Testis (tissue), 2 donors: ENCODE measurements at regions not wholly inside any gene's neighbourhood (a gene's known extent, or its start where the extent isn't known, plus 50 kb on each side); places are given as distances from the start of the nearest gene placed in this dataset.
A peak's percentile ranks its signal among the peaks of the same experiment; 100 is the strongest.

Experiments
- DNase-seq: peaks from one replicate; pipeline ENCODE4 v3.0.0-alpha.2; 2019
- H3K27ac ChIP-seq, 2 donors: fragments of 200-600 bp; sonication (generic); one replicate each; pipeline ENCODE4 v1.5.1; 2019
- H3K27me3 ChIP-seq: fragments of 200-600 bp; sonication (generic); one replicate; pipeline ENCODE4 v1.5.1; 2019
- H3K36me3 ChIP-seq: fragments of 200-600 bp; sonication (generic); one replicate; pipeline ENCODE4 v1.5.1; 2017; ENCODE audit warnings: low read depth; ENCODE audit errors: missing control alignments
- H3K4me1 ChIP-seq: fragments of 200-600 bp; sonication (generic); one replicate; pipeline ENCODE4 v1.5.1; 2019
- H3K4me3 ChIP-seq, 2 donors: fragments of 200-600 bp; sonication (generic); one replicate each; pipeline ENCODE4 v1.5.1; 2017 to 2019
- H3K9me3 ChIP-seq: fragments of 200-600 bp; sonication (generic); one replicate; pipeline ENCODE4 v1.5.1; 2017
- CTCF ChIP-seq, 3 experiments: fragments of 450-650 bp in 2 of 3; fragments of 200-600 bp in 1 of 3; sonication (generic) in 1 of 3; IDR thresholded peaks; one replicate each; pipeline ENCODE4 v1.5.1; 2016 to 2019; ENCODE audit warnings: antibody characterized with exemption in 3 of 3, mild to moderate bottlenecking in 2 of 3, moderate library complexity in 1 of 3
- POLR2A ChIP-seq: fragments of 450-650 bp; IDR thresholded peaks from one replicate; pipeline ENCODE4 v1.6.1; 2017; ENCODE audit warnings: antibody characterized with exemption, mild to moderate bottlenecking, moderate library complexity
- WGBS, 2 donors: methylation state at CpG; one replicate each; pipeline ENCODE4 v1.1.5; 2018; 5-methylcytosine and 5-hydroxymethylcytosine counted together
- intact Hi-C: fragments of 100-400 bp; cut with DNase I; formaldehyde crosslinking; loops from one replicate; pipeline ENCODE4 v1.15.1; 2023; ENCODE audit warnings: low total_unique reads

- H3K36me3 ChIP-seq = no peaks in the 10 kb centered on the region
- no peak for DNase-seq
- H3K4me3 ChIP-seq = no peak overlapping the region
- H3K27ac ChIP-seq = no peak overlapping the region
- TF ChIP-seq POLR2A = no peak
- no peak for TF ChIP-seq CTCF (IDR thresholded peaks at IDR 0.05)
- no peaks in the 10 kb centered on the region for H3K27me3 ChIP-seq
- WGBS, 2 donors = 72 to 76% methylated on average over 6 of the region's 6 CpGs
- H3K9me3 ChIP-seq = no peaks in the 10 kb centered on the region
- no peaks in the 10 kb centered on the region for H3K4me1 ChIP-seq
- intact Hi-C loops = no loop called here
Observed at GRCh38 chr10:44516891-44517290, 132.0 kb upstream of the CXCL12 start.

- H3K4me3 ChIP-seq = no peak overlapping the region
- intact Hi-C loops = no loop called here
- 95 to 96% methylated on average over 4 to 7 of the region's 7 CpGs for WGBS, 2 donors
Observed at GRCh38 chr10:44517635-44518034, 132.7 kb upstream of the CXCL12 start.

GRCh38 chr10:44519361-44519760 is 134.5 kb upstream of the CXCL12 start:
- WGBS, 2 donors = 67 to 70% methylated on average over 2 of the region's 2 CpGs
- Histone ChIP-seq H3K4me1 (no peaks in the 10 kb centered on the region), H3K4me3 (no peak overlapping the region), H3K36me3 (no peaks in the 10 kb centered on the region), H3K27me3 (no peaks in the 10 kb centered on the region), H3K9me3 (no peaks in the 10 kb centered on the region), H3K27ac (no peak overlapping the region)
- no peak for DNase-seq
- intact Hi-C loops = no loop called here
- TF ChIP-seq POLR2A (no peak), CTCF (IDR thresholded peaks at IDR 0.05) (no peak)

More at GRCh38 chr10:44517635-44518034, 132.7 kb upstream of the CXCL12 start:
- Histone ChIP-seq H3K27ac (no peak overlapping the region), H3K36me3 (no peaks in the 10 kb centered on the region), H3K27me3 (no peaks in the 10 kb centered on the region), H3K9me3 (no peaks in the 10 kb centered on the region), H3K4me1 (no peaks in the 10 kb centered on the region)
- TF ChIP-seq POLR2A (no peak), CTCF (IDR thresholded peaks at IDR 0.05) (peak in 1 of 3 experiments; percentile 16)
- peak; percentile 21 for DNase-seq

- Histone ChIP-seq H3K9me3 (no peaks in the 10 kb centered on the region), H3K4me3 (no peak overlapping the region), H3K4me1 (no peaks in the 10 kb centered on the region), H3K36me3 (no peaks in the 10 kb centered on the region), H3K27ac (no peak overlapping the region), H3K27me3 (no peaks in the 10 kb centered on the region)
- no peak for DNase-seq
- TF ChIP-seq CTCF (IDR thresholded peaks at IDR 0.05) = no peak
- TF ChIP-seq POLR2A = no peak
- WGBS, 2 donors = 85 to 89% methylated on average over 2 of the region's 2 CpGs
- intact Hi-C loops = no loop called here
Observed at GRCh38 chr10:44520651-44521050, 135.8 kb upstream of the CXCL12 start.

GRCh38 chr10:44539178-44539577 is 154.3 kb upstream of the CXCL12 start:
- H3K4me1 ChIP-seq = no peaks in the 10 kb centered on the region
- 95 to 96% methylated on average over 3 of the region's 3 CpGs for WGBS, 2 donors
- TF ChIP-seq CTCF (IDR thresholded peaks at IDR 0.05) (no peak), POLR2A (no peak)
- no peaks in the 10 kb centered on the region for H3K36me3 ChIP-seq
- intact Hi-C loops = no loop called here
- no peaks in the 10 kb centered on the region for H3K27me3 ChIP-seq
- no peak for DNase-seq
- no peaks in the 10 kb centered on the region for H3K9me3 ChIP-seq
- H3K4me3 ChIP-seq = no peak overlapping the region
- no peak overlapping the region for H3K27ac ChIP-seq
